ENCODE measurements at regions not wholly inside any gene's neighbourhood (a gene's known extent, or its start where the extent isn't known, plus 50 kb on each side); places are given as distances from the start of the nearest gene placed in this dataset.

GRCh38 chr1:112342558-112342957, 53.5 kb upstream of the CTTNBP2NL start:
- H3K9ac ChIP-seq (ENCODE audit: low read depth, low read length) = no peak overlapping the region
- no peaks in the 10 kb centered on the region for H3K4me1 ChIP-seq (ENCODE audit: insufficient read depth, low read length)
- H3K36me3 ChIP-seq (ENCODE audit: insufficient read depth, low read length) = no peaks in the 10 kb centered on the region
- H3K9me3 ChIP-seq (ENCODE audit: control insufficient read depth, insufficient read depth, low read length) = no peaks in the 10 kb centered on the region

GRCh38 chr1:112344754-112345423, 51.1 kb upstream of the CTTNBP2NL start:
- H3K9ac ChIP-seq (ENCODE audit: low read depth, low read length) = no peak overlapping the region
- no peaks in the 10 kb centered on the region for H3K36me3 ChIP-seq (ENCODE audit: insufficient read depth, low read length)
- no peaks in the 10 kb centered on the region for H3K9me3 ChIP-seq (ENCODE audit: control insufficient read depth, insufficient read depth, low read length)
- H3K4me1 ChIP-seq (ENCODE audit: insufficient read depth, low read length) = no peaks in the 10 kb centered on the region
